HCT116 (cell line): ENCODE measurements at regions not wholly inside any gene's neighbourhood (a gene's known extent, or its start where the extent isn't known, plus 50 kb on each side); places are given as distances from the start of the nearest gene placed in this dataset.

ENCODE experiments used
- ATAC-seq: fragments of 200-7000 bp; cut with Tn5 transposase; 2 replicates; pipeline ENCODE4 v1.9.1; 2020; ENCODE audit warnings: mild to moderate bottlenecking, moderate library complexity
- BruUV-seq: library from RNA; stranded (reverse); fragments of 400-500 nt; replicated peaks from 2 replicates; lab custom pipeline; 2021; lab: Mats Ljungman, UMichigan
- CTCF ChIA-PET: fragments of 300-600 bp; sonication (Branson Sonifier 250); formaldehyde crosslinking; loops from one replicate; lab custom pipeline; 2021; ENCODE audit warnings: antibody characterized with exemption; lab: Charles Lee
- POLR2A ChIA-PET: fragments of 300-600, 350-600 bp; sonication (Branson Sonifier 250); formaldehyde crosslinking; loops from one replicate; lab custom pipeline; 2021; ENCODE audit warnings: antibody characterized with exemption; lab: Charles Lee
- RAD21 ChIA-PET, 2 experiments: fragments of 300-600 bp; sonication (Branson Sonifier 250); formaldehyde crosslinking; loops; one replicate each; lab custom pipeline; 2023; ENCODE audit warnings: low total read pairs in 2 of 2; ENCODE audit not compliant: uncharacterized antibody in 2 of 2, unreplicated experiment in 2 of 2, low non-redundant PET in 1 of 2; lab: Charles Lee
- DNase-seq: peaks from one replicate; pipeline ENCODE4 v3.0.0-alpha.2; 2010; ENCODE audit warnings: low read depth, low spot score
- H2AFZ ChIP-seq: fragments of 200-600 bp; shearing (Covaris generic), sonication (generic); 2 replicates; pipeline ENCODE4 v1.6.1; 2017; ENCODE audit warnings: low read depth, mixed run types, mixed read lengths, antibody characterized with exemption, low read length; ENCODE audit not compliant: poor library complexity, severe bottlenecking
- H3K27ac ChIP-seq: 2 replicates; pipeline ENCODE4 v1.5.1; 2012; ENCODE audit warnings: low read depth, low read length
- H3K27me3 ChIP-seq: fragments of 200-600 bp; sonication (generic); 2 replicates; pipeline ENCODE4 v1.6.1; 2016; ENCODE audit warnings: mixed run types, low read length, mixed read lengths; ENCODE audit not compliant: insufficient read depth
- H3K36me3 ChIP-seq, 2 experiments: fragments of 200-500 bp in 1 of 2; fragments of 200-600 bp in 1 of 2; sonication (Bioruptor generic) in 1 of 2; sonication (generic) in 1 of 2; 2 replicates each; pipeline versions ENCODE4 v1.5.1 to v1.6.1; 2014 to 2016; ENCODE audit warnings: low read length in 2 of 2, inconsistent platforms in 1 of 2, mixed read lengths in 1 of 2, mixed run types in 1 of 2; ENCODE audit not compliant: insufficient read depth in 2 of 2, control insufficient read depth in 1 of 2
- H3K4me1 ChIP-seq, 2 experiments: fragments of 200-600 bp in 1 of 2; sonication (generic) in 1 of 2; 2 replicates each; pipeline versions ENCODE4 v1.5.1 to v1.6.1; 2012 to 2017; ENCODE audit warnings: low read length in 2 of 2, inconsistent platforms in 1 of 2, mild to moderate bottlenecking in 1 of 2, mixed read lengths in 1 of 2, mixed run types in 1 of 2, moderate library complexity in 1 of 2; ENCODE audit not compliant: insufficient read depth in 2 of 2, control insufficient read depth in 1 of 2
- H3K4me2 ChIP-seq: fragments of 200-600 bp; sonication (generic); 2 replicates; pipeline ENCODE4 v1.6.1; 2017; ENCODE audit warnings: mixed run types, low read length, mixed read lengths
- H3K4me3 ChIP-seq, 2 experiments: fragments of 200-600 bp in 1 of 2; sonication (generic) in 1 of 2; replicated peaks in 1 of 2; 2 replicates each; pipeline ENCODE4 v1.5.1; 2011 to 2016; ENCODE audit warnings: low read length in 2 of 2, control low read depth in 1 of 2, low read depth in 1 of 2, mild to moderate bottlenecking in 1 of 2, mixed read lengths in 1 of 2, mixed run types in 1 of 2
- H3K79me2 ChIP-seq: fragments of 200-600 bp; sonication (generic); 2 replicates; pipeline ENCODE4 v1.6.1; 2017; ENCODE audit warnings: mild to moderate bottlenecking, mixed run types, low read length, moderate library complexity, mixed read lengths; ENCODE audit not compliant: insufficient read depth
- H3K9ac ChIP-seq: fragments of 200-600 bp; sonication (generic); 2 replicates; pipeline ENCODE4 v1.6.1; 2016; ENCODE audit warnings: low read length, mixed read lengths
- H3K9me2 ChIP-seq: fragments of 200-600 bp; sonication (generic), shearing (Covaris generic); 2 replicates; pipeline ENCODE4 v1.6.1; 2017; ENCODE audit warnings: mixed run types, mild to moderate bottlenecking, moderate library complexity; ENCODE audit not compliant: insufficient read depth
- H3K9me3 ChIP-seq, 2 experiments: fragments of 200-500 bp in 1 of 2; fragments of 200-600 bp in 1 of 2; sonication (Bioruptor generic) in 1 of 2; sonication (generic) in 1 of 2; 2 replicates each; pipeline ENCODE4 v1.6.1; 2014 to 2017; ENCODE audit warnings: low read length in 2 of 2, mixed read lengths in 2 of 2, inconsistent platforms in 1 of 2, low read depth in 1 of 2, mild to moderate bottlenecking in 1 of 2, mixed run types in 1 of 2, moderate library complexity in 1 of 2; ENCODE audit not compliant: control insufficient read depth in 1 of 2, insufficient read depth in 1 of 2
- H4K20me1 ChIP-seq: fragments of 200-600 bp; sonication (generic), shearing (Covaris generic); 2 replicates; pipeline ENCODE4 v1.6.1; 2017; ENCODE audit warnings: mixed run types, mild to moderate bottlenecking, moderate library complexity; ENCODE audit not compliant: insufficient read depth
- CEBPB ChIP-seq: IDR thresholded peaks from 2 replicates; pipeline ENCODE4 v1.6.1; 2012; ENCODE audit warnings: low read depth
- EGR1 ChIP-seq: IDR thresholded peaks from 2 replicates; pipeline ENCODE4 v1.6.1; 2012; ENCODE audit warnings: low read depth
- ELF1 ChIP-seq: IDR thresholded peaks from 2 replicates; pipeline ENCODE4 v1.6.1; 2012; ENCODE audit warnings: low read depth, borderline replicate concordance
- EZH2 ChIP-seq: fragments of 200-600 bp; sonication (generic); IDR thresholded peaks from 2 replicates; pipeline ENCODE4 v1.6.1; 2017; ENCODE audit warnings: antibody characterized with exemption, mixed run types
- EZH2phosphoT487 ChIP-seq: fragments of 200-600 bp; IDR thresholded peaks from 2 replicates; pipeline ENCODE4 v1.6.1; 2018; ENCODE audit warnings: antibody characterized with exemption, borderline replicate concordance
- JUND ChIP-seq: IDR thresholded peaks from 2 replicates; pipeline ENCODE4 v1.6.1; 2012
- POLR2A ChIP-seq: IDR thresholded peaks from 2 replicates; pipeline ENCODE4 v1.7.0; 2011; ENCODE audit warnings: borderline replicate concordance; ENCODE audit not compliant: insufficient read depth, insufficient read length; ENCODE audit errors: extremely low read depth
- POLR2AphosphoS5 ChIP-seq: IDR thresholded peaks from 2 replicates; pipeline ENCODE4 v1.6.1; 2011; ENCODE audit warnings: mild to moderate bottlenecking, low read depth, low read length, moderate library complexity
- RAD21 ChIP-seq: IDR thresholded peaks from 2 replicates; pipeline ENCODE4 v1.6.1; 2012; ENCODE audit warnings: low read depth, mild to moderate bottlenecking
- SIN3A ChIP-seq: IDR thresholded peaks from 2 replicates; pipeline ENCODE4 v1.6.1; 2012; ENCODE audit warnings: low read depth
- SP1 ChIP-seq: IDR thresholded peaks from 2 replicates; pipeline ENCODE4 v1.6.1; 2012; ENCODE audit warnings: low read depth
- SRF ChIP-seq: IDR thresholded peaks from 2 replicates; pipeline ENCODE4 v1.6.1; 2012; ENCODE audit warnings: low read depth
- TCF7L2 ChIP-seq: IDR thresholded peaks from 2 replicates; pipeline ENCODE4 v1.7.0; 2011; ENCODE audit warnings: borderline replicate concordance, inconsistent platforms; ENCODE audit not compliant: insufficient read depth, insufficient read length; ENCODE audit errors: extremely low read depth
- YY1 ChIP-seq: IDR thresholded peaks from 2 replicates; pipeline ENCODE4 v1.6.1; 2011; ENCODE audit warnings: low read length, low read depth, moderate library complexity, mild to moderate bottlenecking; ENCODE audit not compliant: insufficient replicate concordance; ENCODE audit errors: extremely low read depth
- ZBTB33 ChIP-seq: IDR thresholded peaks from 2 replicates; pipeline ENCODE4 v1.6.1; 2011; ENCODE audit warnings: mild to moderate bottlenecking, low read length, moderate library complexity; ENCODE audit not compliant: insufficient replicate concordance; ENCODE audit errors: extremely low read depth
- ZFX ChIP-seq: fragments of 450-650 bp; IDR thresholded peaks from 2 replicates; pipeline ENCODE4 v1.6.1; 2017
- ZNF274 ChIP-seq: fragments of 200-500 bp; sonication (Bioruptor generic); IDR thresholded peaks from 2 replicates; pipeline ENCODE4 v1.6.1; 2014; ENCODE audit warnings: mild to moderate bottlenecking, low read depth, low read length, inconsistent platforms
- intact Hi-C: fragments of 100-400 bp; cut with micrococcal nuclease; formaldehyde crosslinking; loops from 2 replicates; pipeline ENCODE4 v1.10.0; 2022
- TF ChIP-seq, protein P1 (sequence below): IDR thresholded peaks from 2 replicates; pipeline ENCODE4 v1.6.1; 2012; ENCODE audit warnings: low read depth
- TF ChIP-seq, protein P2 (sequence below): IDR thresholded peaks from 2 replicates; pipeline ENCODE4 v1.6.1; 2012
- TF ChIP-seq, protein P3 (sequence below): IDR thresholded peaks from 2 replicates; pipeline ENCODE4 v1.6.1; 2012

GRCh38 chr11:116506263-116506825 is 266.4 kb downstream of the BUD13 start:
- Histone ChIP-seq H3K27me3 (peaks cover 50% of the 10 kb centered on the region), H3K79me2 (no peaks in the 10 kb centered on the region), H3K36me3 (no peaks in the 10 kb centered on the region), H3K9me3 (no peaks in the 10 kb centered on the region), H3K4me1 (no peaks in the 10 kb centered on the region), H3K4me3 (no peak overlapping the region), H3K27ac (no peak overlapping the region), H2AFZ (no peak overlapping the region), H3K4me2 (no peak overlapping the region), H3K9ac (no peak overlapping the region), H4K20me1 (no peaks in the 10 kb centered on the region), H3K9me2 (no peaks in the 10 kb centered on the region)
- ChIA-PET POLR2A (no interaction called here), CTCF (no interaction called here), RAD21 (no interaction called here)
- DNase-seq (no peak), ATAC-seq (0 out of 2 replicates have a peak, but pooled peaks have one; percentile 14)
- TF ChIP-seq POLR2AphosphoS5: no peak
- TF ChIP-seq, protein P1, sequence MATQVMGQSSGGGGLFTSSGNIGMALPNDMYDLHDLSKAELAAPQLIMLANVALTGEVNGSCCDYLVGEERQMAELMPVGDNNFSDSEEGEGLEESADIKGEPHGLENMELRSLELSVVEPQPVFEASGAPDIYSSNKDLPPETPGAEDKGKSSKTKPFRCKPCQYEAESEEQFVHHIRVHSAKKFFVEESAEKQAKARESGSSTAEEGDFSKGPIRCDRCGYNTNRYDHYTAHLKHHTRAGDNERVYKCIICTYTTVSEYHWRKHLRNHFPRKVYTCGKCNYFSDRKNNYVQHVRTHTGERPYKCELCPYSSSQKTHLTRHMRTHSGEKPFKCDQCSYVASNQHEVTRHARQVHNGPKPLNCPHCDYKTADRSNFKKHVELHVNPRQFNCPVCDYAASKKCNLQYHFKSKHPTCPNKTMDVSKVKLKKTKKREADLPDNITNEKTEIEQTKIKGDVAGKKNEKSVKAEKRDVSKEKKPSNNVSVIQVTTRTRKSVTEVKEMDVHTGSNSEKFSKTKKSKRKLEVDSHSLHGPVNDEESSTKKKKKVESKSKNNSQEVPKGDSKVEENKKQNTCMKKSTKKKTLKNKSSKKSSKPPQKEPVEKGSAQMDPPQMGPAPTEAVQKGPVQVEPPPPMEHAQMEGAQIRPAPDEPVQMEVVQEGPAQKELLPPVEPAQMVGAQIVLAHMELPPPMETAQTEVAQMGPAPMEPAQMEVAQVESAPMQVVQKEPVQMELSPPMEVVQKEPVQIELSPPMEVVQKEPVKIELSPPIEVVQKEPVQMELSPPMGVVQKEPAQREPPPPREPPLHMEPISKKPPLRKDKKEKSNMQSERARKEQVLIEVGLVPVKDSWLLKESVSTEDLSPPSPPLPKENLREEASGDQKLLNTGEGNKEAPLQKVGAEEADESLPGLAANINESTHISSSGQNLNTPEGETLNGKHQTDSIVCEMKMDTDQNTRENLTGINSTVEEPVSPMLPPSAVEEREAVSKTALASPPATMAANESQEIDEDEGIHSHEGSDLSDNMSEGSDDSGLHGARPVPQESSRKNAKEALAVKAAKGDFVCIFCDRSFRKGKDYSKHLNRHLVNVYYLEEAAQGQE: no peak
- no peak for TF ChIP-seq ZBTB33
- no peak for TF ChIP-seq YY1
- no peak for TF ChIP-seq EGR1
- TF ChIP-seq EZH2: no peak
- no peak for TF ChIP-seq POLR2A
- TF ChIP-seq CEBPB: no peak
- TF ChIP-seq SP1: no peak
- TF ChIP-seq RAD21: no peak
- TF ChIP-seq, protein P2, sequence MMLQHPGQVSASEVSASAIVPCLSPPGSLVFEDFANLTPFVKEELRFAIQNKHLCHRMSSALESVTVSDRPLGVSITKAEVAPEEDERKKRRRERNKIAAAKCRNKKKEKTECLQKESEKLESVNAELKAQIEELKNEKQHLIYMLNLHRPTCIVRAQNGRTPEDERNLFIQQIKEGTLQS: no peak
- TF ChIP-seq EZH2phosphoT487: no peak
- no peak for TF ChIP-seq ZNF274
- TF ChIP-seq ELF1: no peak
- TF ChIP-seq SIN3A: no peak
- no peak for TF ChIP-seq ZFX
- TF ChIP-seq TCF7L2: no peak
- no peak for TF ChIP-seq JUND
- TF ChIP-seq, protein P3, sequence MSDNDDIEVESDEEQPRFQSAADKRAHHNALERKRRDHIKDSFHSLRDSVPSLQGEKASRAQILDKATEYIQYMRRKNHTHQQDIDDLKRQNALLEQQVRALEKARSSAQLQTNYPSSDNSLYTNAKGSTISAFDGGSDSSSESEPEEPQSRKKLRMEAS: no peak
- no peak for TF ChIP-seq SRF
- intact Hi-C loops: no loop called here
- BruUV-seq: no TSS peak
